Esophagus muscularis mucosa (tissue), 4 donors: ENCODE measurements at regions not wholly inside any gene's neighbourhood (a gene's known extent, or its start where the extent isn't known, plus 50 kb on each side); places are given as distances from the start of the nearest gene placed in this dataset.

Experiments used
- DNase-seq: peaks from one replicate; pipeline ENCODE4 v3.0.0-alpha.2; 2017; ENCODE audit errors: extremely low spot score
- H3K27ac ChIP-seq, 4 donors: fragments of 200-600 bp; sonication (generic); replicated peaks in 1 of 4; 1 replicate in 3 of 4; 2 replicates in 1 of 4; pipeline ENCODE4 v1.5.1; 2016 to 2019; ENCODE audit warnings: mild to moderate bottlenecking in 1 of 4
- H3K27me3 ChIP-seq, 4 donors: fragments of 200-600 bp; sonication (generic); one replicate each; pipeline versions ENCODE4 v1.5.1 to v1.6.0; 2016 to 2019
- H3K36me3 ChIP-seq, 4 donors: fragments of 200-600 bp; sonication (generic); one replicate each; pipeline ENCODE4 v1.5.1; 2016 to 2019
- H3K4me1 ChIP-seq, 4 donors: fragments of 200-600 bp; sonication (generic); one replicate each; pipeline ENCODE4 v1.5.1; 2016 to 2019
- H3K4me3 ChIP-seq, 4 donors: fragments of 200-600 bp; sonication (generic); 1 replicate in 2 of 4; 2 replicates in 2 of 4; pipeline ENCODE4 v1.5.1; 2016 to 2019; ENCODE audit warnings: mild to moderate bottlenecking in 4 of 4, moderate library complexity in 1 of 4
- H3K9me3 ChIP-seq, 4 donors: fragments of 200-600 bp; sonication (generic); 1 replicate in 3 of 4; 2 replicates in 1 of 4; pipeline ENCODE4 v1.5.1; 2016 to 2019
- EP300 ChIP-seq: sonication (generic); formaldehyde crosslinking; IDR thresholded peaks from one replicate; pipeline ENCODE4 v1.6.1; 2017; ENCODE audit warnings: antibody characterized with exemption
- POLR2A ChIP-seq: fragments of 450-650 bp; IDR thresholded peaks from one replicate; pipeline ENCODE4 v1.6.1; 2017; ENCODE audit warnings: antibody characterized with exemption, moderate library complexity, mild to moderate bottlenecking, low read depth
- POLR2AphosphoS5 ChIP-seq, 2 donors: sonication (generic); formaldehyde crosslinking; IDR thresholded peaks; one replicate each; pipeline ENCODE4 v1.6.1; 2017; ENCODE audit warnings: antibody characterized with exemption in 2 of 2
- WGBS: methylation state at CpG from one replicate; pipeline ENCODE4 v1.1.5; 2018; 5-methylcytosine and 5-hydroxymethylcytosine counted together
- intact Hi-C: fragments of 100-400 bp; cut with DNase I; formaldehyde crosslinking; loops from one replicate; pipeline ENCODE4 v1.15.1; 2023
- TF ChIP-seq, protein P1 (sequence below), 3 experiments: fragments of 200-600 bp in 2 of 3; fragments of 450-650 bp in 1 of 3; sonication (generic) in 2 of 3; IDR thresholded peaks; one replicate each; pipeline ENCODE4 v1.5.1; 2017 to 2019; ENCODE audit warnings: antibody characterized with exemption in 3 of 3, mild to moderate bottlenecking in 2 of 3, moderate library complexity in 1 of 3

DNA sequence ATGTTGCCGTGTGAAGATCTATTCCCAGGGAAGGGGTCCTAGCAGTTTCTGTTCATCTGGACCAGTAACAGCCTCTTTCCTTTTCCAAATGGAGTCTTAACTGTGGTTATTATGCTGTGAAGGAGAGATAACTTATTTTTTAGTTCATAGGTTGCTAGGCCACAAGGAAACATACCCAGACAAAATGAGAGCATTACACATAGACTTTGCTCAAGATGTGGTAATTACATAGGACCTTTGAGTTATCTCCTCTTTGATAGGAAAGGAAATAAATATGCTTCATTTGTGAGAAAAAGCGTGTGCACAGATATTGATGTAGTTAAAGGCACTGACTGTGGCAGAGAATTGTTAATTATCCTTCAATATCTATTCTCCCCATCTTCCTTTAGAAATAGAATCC lies 52.5 kb upstream of the SNX2 start:
- no peak overlapping the region for H3K27ac ChIP-seq
- intact Hi-C loops = no loop called here
- 100% methylated on average over 2 of the region's 2 CpGs for whole genome bisulfite sequencing
- TF ChIP-seq EP300 = no peak
- no peak for TF ChIP-seq POLR2A
- no peak for TF ChIP-seq POLR2AphosphoS5 (IDR thresholded peaks at IDR 0.05)
- TF ChIP-seq, protein P1, sequence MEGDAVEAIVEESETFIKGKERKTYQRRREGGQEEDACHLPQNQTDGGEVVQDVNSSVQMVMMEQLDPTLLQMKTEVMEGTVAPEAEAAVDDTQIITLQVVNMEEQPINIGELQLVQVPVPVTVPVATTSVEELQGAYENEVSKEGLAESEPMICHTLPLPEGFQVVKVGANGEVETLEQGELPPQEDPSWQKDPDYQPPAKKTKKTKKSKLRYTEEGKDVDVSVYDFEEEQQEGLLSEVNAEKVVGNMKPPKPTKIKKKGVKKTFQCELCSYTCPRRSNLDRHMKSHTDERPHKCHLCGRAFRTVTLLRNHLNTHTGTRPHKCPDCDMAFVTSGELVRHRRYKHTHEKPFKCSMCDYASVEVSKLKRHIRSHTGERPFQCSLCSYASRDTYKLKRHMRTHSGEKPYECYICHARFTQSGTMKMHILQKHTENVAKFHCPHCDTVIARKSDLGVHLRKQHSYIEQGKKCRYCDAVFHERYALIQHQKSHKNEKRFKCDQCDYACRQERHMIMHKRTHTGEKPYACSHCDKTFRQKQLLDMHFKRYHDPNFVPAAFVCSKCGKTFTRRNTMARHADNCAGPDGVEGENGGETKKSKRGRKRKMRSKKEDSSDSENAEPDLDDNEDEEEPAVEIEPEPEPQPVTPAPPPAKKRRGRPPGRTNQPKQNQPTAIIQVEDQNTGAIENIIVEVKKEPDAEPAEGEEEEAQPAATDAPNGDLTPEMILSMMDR (IDR thresholded peaks at IDR 0.05) = no peak
- no peak overlapping the region for H3K4me3 ChIP-seq
- no peaks in the 10 kb centered on the region for H3K9me3 ChIP-seq
- H3K27me3 ChIP-seq = no peaks in the 10 kb centered on the region
- no peaks in the 10 kb centered on the region for H3K4me1 ChIP-seq
- H3K36me3 ChIP-seq = no peaks in the 10 kb centered on the region
- DNase-seq = no peak

DNA sequence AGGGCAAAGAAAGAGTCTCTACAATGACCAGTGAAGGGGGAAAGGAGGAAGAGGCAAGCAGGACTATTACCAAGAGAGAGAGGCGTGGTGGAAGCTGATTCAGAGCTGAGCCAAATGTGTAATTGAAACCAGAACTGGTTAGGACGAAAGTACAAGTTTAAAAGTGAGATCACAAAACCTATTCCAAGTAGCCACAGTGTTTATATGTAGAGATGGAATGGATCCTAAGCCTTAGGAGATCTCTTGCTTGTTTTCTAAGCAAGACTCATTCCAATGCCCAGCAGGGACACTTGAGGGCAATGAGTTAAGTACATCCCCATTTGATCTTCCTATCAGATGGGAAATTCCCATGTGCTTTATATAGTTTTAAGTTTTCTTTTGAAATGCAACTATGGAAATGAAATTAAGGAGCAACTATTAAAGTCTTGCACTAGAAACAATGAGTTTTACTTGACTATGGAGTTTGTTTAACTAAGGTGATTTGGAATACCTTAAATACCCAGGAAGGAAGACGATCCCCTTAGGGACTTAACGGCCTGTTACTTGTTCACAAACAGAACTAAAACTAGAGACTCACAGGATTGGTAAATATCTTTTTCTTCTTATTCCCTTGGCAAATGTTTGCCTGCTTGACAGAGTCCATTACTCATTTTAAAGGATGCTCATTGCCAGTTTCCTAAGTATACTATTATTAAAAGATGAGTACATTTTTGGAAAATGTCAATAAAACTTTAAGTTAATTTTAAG lies 51.1 kb upstream of the SNX2 start:
- Histone ChIP-seq H3K9me3 (no peaks in the 10 kb centered on the region), H3K36me3 (no peaks in the 10 kb centered on the region), H3K27ac (no peak overlapping the region), H3K27me3 (no peaks in the 10 kb centered on the region), H3K4me3 (no peak overlapping the region), H3K4me1 (no peaks in the 10 kb centered on the region)
- DNase-seq = no peak
- 63% methylated on average over 4 of the region's 4 CpGs for whole genome bisulfite sequencing
- no peak for TF ChIP-seq POLR2AphosphoS5 (IDR thresholded peaks at IDR 0.05)
- TF ChIP-seq POLR2A = no peak
- intact Hi-C loops = no loop called here
